DMS153 treated with DMSO at 0.1 percent for 48 hours (cell line): ENCODE measurements at regions not wholly inside any gene's neighbourhood (a gene's known extent, or its start where the extent isn't known, plus 50 kb on each side); places are given as distances from the start of the nearest gene placed in this dataset.

ENCODE experiments used
- DNase-seq: peaks from one replicate; lab custom pipeline; 2025; ENCODE audit not compliant: unreplicated experiment; lab: John Stamatoyannopoulos, UW

GRCh38 chr12:124489915-124490583, 77.4 kb downstream of the NCOR2 start:
- DNase-seq, result no peak

- DNase-seq, result no peak
Observed at GRCh38 chr12:124489220-124489619, 78.2 kb downstream of the NCOR2 start.

DNA sequence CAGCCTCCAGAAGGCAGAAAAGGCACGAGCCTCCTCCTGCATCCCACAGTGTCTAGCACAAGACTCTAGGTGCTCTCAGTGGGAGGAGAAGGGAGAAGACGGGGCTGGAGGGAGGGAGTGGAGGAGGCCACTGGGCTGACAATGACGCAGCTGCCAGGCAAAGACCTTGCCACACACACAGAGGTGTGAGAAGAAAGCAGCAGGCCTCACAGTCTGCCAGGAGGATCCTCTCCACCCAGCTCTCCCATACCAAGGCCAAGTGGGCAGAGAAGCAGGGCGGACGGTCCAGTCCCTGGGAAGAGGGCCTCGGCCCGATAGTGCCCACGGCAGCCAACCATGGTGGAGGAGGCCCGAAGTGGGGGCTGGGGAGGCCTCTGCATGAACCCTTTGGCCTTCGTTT, 78.9 kb downstream of the NCOR2 start:
- no peak for DNase-seq

GRCh38 chr12:124487834-124488165, 79.6 kb downstream of the NCOR2 start:
- DNase-seq, result no peak

GRCh38 chr12:124487066-124487833, 80.2 kb downstream of the NCOR2 start:
- no peak for DNase-seq

DNA sequence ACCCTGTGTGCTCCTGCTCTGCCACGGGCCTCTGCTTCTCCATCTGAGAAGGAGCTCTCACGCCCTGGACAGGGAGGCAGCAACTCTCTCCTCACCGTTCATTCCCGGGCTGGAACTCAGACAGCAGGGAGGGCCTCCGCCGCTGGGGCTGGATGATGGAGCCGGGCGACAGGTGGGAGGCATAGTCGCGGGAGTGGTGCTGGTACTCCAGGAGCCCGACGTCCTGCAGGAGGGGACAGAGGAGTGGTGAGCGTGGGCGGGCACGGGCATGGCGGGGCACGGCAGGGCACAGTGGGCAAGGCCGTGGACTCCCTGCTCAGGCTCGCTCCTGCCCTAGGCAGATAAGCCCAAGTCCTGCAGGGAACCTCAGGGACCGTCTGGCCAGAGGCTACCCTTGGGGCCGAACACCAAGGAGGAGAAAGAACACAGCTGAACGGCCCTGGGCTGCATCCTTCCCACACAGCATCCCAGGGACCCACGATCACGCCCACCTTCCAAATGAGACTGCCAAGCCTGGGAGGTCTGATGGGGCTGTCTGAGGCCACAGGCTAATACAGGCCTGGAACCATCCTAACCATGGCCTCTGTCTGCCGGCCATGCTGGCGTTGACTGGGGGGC, 81.0 kb downstream of the NCOR2 start:
- no peak for DNase-seq

GRCh38 chr12:124485371-124485770, 82.0 kb downstream of the NCOR2 start:
- no peak for DNase-seq

DNA sequence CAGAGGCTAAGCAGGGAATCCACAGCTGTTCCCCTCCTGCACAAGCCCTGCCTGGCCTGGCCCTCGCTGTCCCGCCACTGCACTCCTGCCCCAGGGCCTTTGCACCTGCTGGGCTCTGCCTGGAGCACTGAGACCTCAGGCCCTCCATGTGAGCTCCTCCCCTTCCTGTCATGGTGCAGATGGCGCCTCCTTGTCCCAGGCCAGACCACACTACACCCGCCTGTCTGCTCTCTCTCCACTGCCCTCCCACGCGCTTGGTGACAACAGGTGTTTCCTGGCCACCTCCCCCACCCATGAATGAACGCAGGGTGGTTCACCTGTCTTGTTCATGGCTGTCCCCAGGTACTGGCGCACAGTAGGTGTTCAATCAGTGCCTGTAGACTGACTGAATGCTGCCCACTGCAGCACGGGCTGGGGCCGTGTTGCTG, 82.9 kb downstream of the NCOR2 start:
- no peak for DNase-seq

GRCh38 chr12:124484067-124484466, 83.3 kb downstream of the NCOR2 start:
- DNase-seq, result no peak

GRCh38 chr12:124482901-124483799, 84.3 kb downstream of the NCOR2 start:
- no peak for DNase-seq

- no peak for DNase-seq
Observed at GRCh38 chr12:124482567-124482893, 84.9 kb downstream of the NCOR2 start.

DNA sequence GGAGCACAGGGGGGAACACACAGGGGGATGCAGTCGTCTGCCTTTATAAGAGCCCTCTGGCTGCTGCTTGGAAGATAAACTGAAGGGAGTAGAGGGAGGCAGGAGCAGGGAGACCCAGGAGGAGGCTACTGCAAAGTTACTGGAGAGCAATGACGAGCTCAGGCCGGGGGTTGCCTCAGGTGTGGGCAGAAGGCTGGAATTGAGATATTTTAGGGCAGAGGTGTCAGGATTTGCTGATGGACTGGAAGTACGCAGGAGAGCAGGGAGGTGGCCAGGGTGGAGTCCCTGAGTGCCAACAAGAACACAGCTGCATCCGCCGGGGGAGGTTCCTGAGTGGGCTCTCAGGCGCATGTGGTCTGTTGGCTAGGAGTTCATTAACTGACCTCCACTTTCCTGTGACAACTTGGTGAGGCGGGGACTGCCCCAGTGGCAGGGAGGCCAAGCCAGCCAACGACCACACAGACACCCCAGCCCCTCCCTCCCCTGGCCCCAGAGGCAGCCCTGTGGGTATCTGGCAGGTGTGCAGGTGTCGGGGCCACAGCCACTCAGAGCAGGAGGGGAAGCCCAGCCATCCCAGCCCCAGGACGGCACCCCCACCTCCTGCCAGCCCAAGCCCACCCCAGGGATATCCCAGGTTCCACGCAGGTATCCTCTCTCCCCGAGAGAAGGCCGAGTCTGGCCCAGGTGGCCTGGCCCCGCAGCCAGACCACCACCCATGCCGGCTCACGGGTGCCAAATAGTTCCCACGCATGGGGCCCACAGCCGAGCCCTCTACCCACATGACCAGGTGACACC, 85.4 kb downstream of the NCOR2 start:
- DNase-seq, result no peak

- DNase-seq, result no peak
Observed at GRCh38 chr12:124481257-124481750, 86.1 kb downstream of the NCOR2 start.

- DNase-seq, result no peak
Observed at GRCh38 chr12:124480469-124481256, 86.7 kb downstream of the NCOR2 start.

DNA sequence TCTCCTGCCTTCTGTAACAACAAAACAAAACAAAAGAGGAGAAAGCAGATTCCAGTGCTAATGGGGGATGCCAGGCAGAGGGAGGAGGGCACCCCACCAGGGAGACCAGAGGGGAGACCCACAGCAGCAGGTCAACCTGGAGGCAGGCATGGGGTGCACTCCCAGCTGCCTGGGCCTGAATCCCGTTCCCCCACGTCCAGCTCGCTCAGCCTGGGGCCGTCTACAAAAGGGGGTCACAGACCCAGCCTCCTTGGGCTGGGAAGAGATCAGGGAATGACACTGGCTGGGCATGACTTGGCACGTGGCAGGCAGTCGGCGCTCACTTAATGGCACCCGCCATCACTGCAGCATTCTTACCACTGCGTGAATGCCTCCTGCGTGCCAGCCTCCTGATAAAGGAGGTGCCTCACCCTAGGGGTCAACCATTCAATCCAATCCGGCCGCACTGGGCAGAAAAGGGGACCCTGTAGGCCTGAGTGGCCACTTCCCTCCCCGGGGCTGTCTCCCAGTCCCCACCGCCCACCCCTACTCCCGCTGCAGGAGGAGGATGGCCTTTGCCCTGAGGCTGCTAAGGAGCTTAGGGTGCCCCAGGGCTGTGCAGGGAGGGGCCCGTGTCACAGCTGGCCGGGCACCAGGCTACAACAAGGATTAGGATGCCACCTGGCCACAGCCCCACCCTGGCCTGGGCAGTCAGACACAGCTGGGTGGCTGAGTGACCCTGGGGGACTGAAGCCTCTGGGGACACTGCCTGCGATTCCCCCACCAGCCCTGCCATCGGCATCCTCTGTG, 87.5 kb downstream of the NCOR2 start:
- no peak for DNase-seq

- DNase-seq, result no peak
Observed at GRCh38 chr12:124478985-124479645, 88.3 kb downstream of the NCOR2 start.

DNA sequence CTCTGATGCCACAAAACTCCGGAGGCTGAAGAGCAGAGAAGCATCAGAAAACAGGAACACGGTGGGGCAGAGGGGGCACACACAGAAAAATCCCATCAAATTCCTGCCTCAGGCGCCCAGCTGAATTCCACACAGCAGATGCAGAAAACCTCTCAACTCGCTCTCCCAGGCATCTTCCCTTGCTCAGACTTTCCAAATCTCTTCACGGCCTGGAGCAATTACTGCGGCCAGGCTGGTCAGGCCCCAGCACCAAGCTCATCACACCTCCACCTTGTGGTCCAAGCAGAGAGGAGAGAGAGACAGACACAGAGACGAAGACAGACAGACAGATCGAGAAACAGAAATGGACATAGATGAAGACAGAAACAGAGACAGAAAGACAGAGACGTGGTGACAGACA, 89.0 kb downstream of the NCOR2 start:
- DNase-seq, result no peak
